ENCODE measurements at regions not wholly inside any gene's neighbourhood (a gene's known extent, or its start where the extent isn't known, plus 50 kb on each side); places are given as distances from the start of the nearest gene placed in this dataset.
"Not testable (repeated sequence)": the region's sequence is repeated elsewhere in the genome, so short reads cannot be mapped to it uniquely, and the experiment has no call there.

- TF ChIP-seq CTCF (conservative IDR thresholded peaks at IDR 0.05): no peak
- H3K27ac Mint-ChIP-seq: no peak overlapping the region
- H3K9me3 Mint-ChIP-seq: no peaks in the 10 kb centered on the region
- no peaks in the 10 kb centered on the region for H3K4me1 Mint-ChIP-seq (ENCODE audit: unreplicated experiment)
- H3K27me3 Mint-ChIP-seq: no peaks in the 10 kb centered on the region
- H3K4me3 Mint-ChIP-seq: no peak overlapping the region
- no peak for DNase-seq (ENCODE audit: extremely low spot score, unreplicated experiment)
- H3K36me3 Mint-ChIP-seq: no peaks in the 10 kb centered on the region
Measured at GRCh38 chr11:87575088-87575487, 537.4 kb downstream of the TMEM135 start.

GRCh38 chr11:87574193-87574592 lies 536.5 kb downstream of the TMEM135 start:
- no peak for TF ChIP-seq CTCF (conservative IDR thresholded peaks at IDR 0.05)
- H3K4me1 Mint-ChIP-seq (ENCODE audit: unreplicated experiment): no peaks in the 10 kb centered on the region
- no peaks in the 10 kb centered on the region for H3K27me3 Mint-ChIP-seq
- DNase-seq (ENCODE audit: extremely low spot score, unreplicated experiment): no peak
- H3K4me3 Mint-ChIP-seq: no peak overlapping the region
- no peaks in the 10 kb centered on the region for H3K36me3 Mint-ChIP-seq
- H3K27ac Mint-ChIP-seq: no peak overlapping the region
- no peaks in the 10 kb centered on the region for H3K9me3 Mint-ChIP-seq

GRCh38 chr11:87573708-87574107 lies 536.0 kb downstream of the TMEM135 start:
- no peaks in the 10 kb centered on the region for H3K27me3 Mint-ChIP-seq
- H3K9me3 Mint-ChIP-seq: no peaks in the 10 kb centered on the region
- no peak overlapping the region for H3K4me3 Mint-ChIP-seq
- no peaks in the 10 kb centered on the region for H3K4me1 Mint-ChIP-seq (ENCODE audit: unreplicated experiment)
- H3K36me3 Mint-ChIP-seq: no peaks in the 10 kb centered on the region
- TF ChIP-seq CTCF (conservative IDR thresholded peaks at IDR 0.05): no peak
- H3K27ac Mint-ChIP-seq: no peak overlapping the region
- no peak for DNase-seq (ENCODE audit: extremely low spot score, unreplicated experiment)

- Mint-ChIP-seq H3K36me3 (no peaks in the 10 kb centered on the region), H3K9me3 (no peaks in the 10 kb centered on the region), H3K4me1 (ENCODE audit: unreplicated experiment) (no peaks in the 10 kb centered on the region), H3K4me3 (no peak overlapping the region), H3K27me3 (no peaks in the 10 kb centered on the region), H3K27ac (no peak overlapping the region)
- TF ChIP-seq CTCF (conservative IDR thresholded peaks at IDR 0.05): no peak
- no peak for DNase-seq (ENCODE audit: extremely low spot score, unreplicated experiment)
Measured at GRCh38 chr11:87572881-87573280, 535.1 kb downstream of the TMEM135 start.

GRCh38 chr11:87560352-87560751 lies 522.6 kb downstream of the TMEM135 start:
- H3K36me3 Mint-ChIP-seq: peaks cover 3% of the 10 kb centered on the region
- H3K4me1 Mint-ChIP-seq (ENCODE audit: unreplicated experiment): no peaks in the 10 kb centered on the region
- no peak overlapping the region for H3K4me3 Mint-ChIP-seq
- TF ChIP-seq CTCF (conservative IDR thresholded peaks at IDR 0.05): no peak
- no peaks in the 10 kb centered on the region for H3K9me3 Mint-ChIP-seq
- H3K27ac Mint-ChIP-seq: no peak overlapping the region
- DNase-seq (ENCODE audit: extremely low spot score, unreplicated experiment): no peak
- H3K27me3 Mint-ChIP-seq: no peaks in the 10 kb centered on the region

- not testable (repeated sequence) for H3K4me3 Mint-ChIP-seq; H3K9me3 Mint-ChIP-seq; H3K36me3 Mint-ChIP-seq; H3K4me1 Mint-ChIP-seq (ENCODE audit: unreplicated experiment); H3K27me3 Mint-ChIP-seq; DNase-seq (ENCODE audit: extremely low spot score, unreplicated experiment); H3K27ac Mint-ChIP-seq
Measured at GRCh38 chr11:87559852-87560251, 522.1 kb downstream of the TMEM135 start.
